H1 (cell line): ENCODE measurements at regions not wholly inside any gene's neighbourhood (a gene's known extent, or its start where the extent isn't known, plus 50 kb on each side); places are given as distances from the start of the nearest gene placed in this dataset.

ENCODE experiments used
- BRCA1 ChIP-seq: IDR thresholded peaks from 2 replicates; pipeline ENCODE4 v1.6.1; 2012; ENCODE audit warnings: low read depth, low read length, improper control_type of control experiment
- HDAC2 ChIP-seq, 2 experiments: fragments of 300-600 bp in 1 of 2; sonication (generic) in 1 of 2; IDR thresholded peaks; 2 replicates each; pipeline ENCODE4 v1.6.1; 2011 to 2012; ENCODE audit warnings: low read depth in 2 of 2, low read length in 2 of 2, mild to moderate bottlenecking in 2 of 2, moderate library complexity in 2 of 2, borderline replicate concordance in 1 of 2, inconsistent platforms in 1 of 2
- JUN ChIP-seq: IDR thresholded peaks from 2 replicates; pipeline ENCODE4 v1.6.1; 2011; ENCODE audit warnings: low read depth, mild to moderate bottlenecking, improper control_type of control experiment, low read length
- POLR2A ChIP-seq, 2 experiments: IDR thresholded peaks; 1 replicate in 1 of 2; 2 replicates in 1 of 2; pipeline ENCODE4 v1.6.1; 2011; ENCODE audit warnings: low read depth in 2 of 2, low read length in 2 of 2, mild to moderate bottlenecking in 2 of 2; ENCODE audit errors: control extremely low read depth in 1 of 2
- RAD21 ChIP-seq, 2 experiments: IDR thresholded peaks in 1 of 2; conservative IDR thresholded peaks in 1 of 2; 2 replicates each; pipeline ENCODE4 v1.6.1; 2011; ENCODE audit warnings: low read depth in 2 of 2, low read length in 2 of 2, improper control_type of control experiment in 1 of 2, inconsistent platforms in 1 of 2, mild to moderate bottlenecking in 1 of 2, moderate library complexity in 1 of 2
- SIN3A ChIP-seq, 2 experiments: IDR thresholded peaks in 1 of 2; conservative IDR thresholded peaks in 1 of 2; 2 replicates each; pipeline ENCODE4 v1.6.1; 2011 to 2012; ENCODE audit warnings: low read length in 2 of 2, improper control_type of control experiment in 1 of 2, low read depth in 1 of 2, mild to moderate bottlenecking in 1 of 2
- SUZ12 ChIP-seq: fragments of 200-600 bp; sonication (generic); IDR thresholded peaks from 2 replicates; pipeline ENCODE4 v1.6.1; 2012; ENCODE audit warnings: mild to moderate bottlenecking, inconsistent platforms, low read length, moderate library complexity, mixed read lengths
- TAF1 ChIP-seq: IDR thresholded peaks from 2 replicates; pipeline ENCODE4 v1.6.1; 2011; ENCODE audit warnings: mild to moderate bottlenecking, low read depth, low read length
- TF ChIP-seq, protein P1 (sequence below): IDR thresholded peaks from 2 replicates; pipeline ENCODE4 v1.6.1; 2011; ENCODE audit warnings: low read depth, mild to moderate bottlenecking, low read length; ENCODE audit not compliant: insufficient read depth
- TF ChIP-seq, protein P2 (sequence below): IDR thresholded peaks from 2 replicates; pipeline ENCODE4 v1.6.1; 2012; ENCODE audit warnings: inconsistent platforms
- TF ChIP-seq, protein P3 (sequence below), 3 experiments: IDR thresholded peaks; 1 replicate in 2 of 3; 2 replicates in 1 of 3; pipeline versions ENCODE4 v1.5.1 to v1.6.1; 2011; ENCODE audit warnings: low read length in 3 of 3, mild to moderate bottlenecking in 3 of 3, inconsistent platforms in 2 of 3, low read depth in 1 of 3, moderate library complexity in 1 of 3; ENCODE audit not compliant: insufficient read depth in 1 of 3; ENCODE audit errors: control extremely low read depth in 1 of 3

DNA sequence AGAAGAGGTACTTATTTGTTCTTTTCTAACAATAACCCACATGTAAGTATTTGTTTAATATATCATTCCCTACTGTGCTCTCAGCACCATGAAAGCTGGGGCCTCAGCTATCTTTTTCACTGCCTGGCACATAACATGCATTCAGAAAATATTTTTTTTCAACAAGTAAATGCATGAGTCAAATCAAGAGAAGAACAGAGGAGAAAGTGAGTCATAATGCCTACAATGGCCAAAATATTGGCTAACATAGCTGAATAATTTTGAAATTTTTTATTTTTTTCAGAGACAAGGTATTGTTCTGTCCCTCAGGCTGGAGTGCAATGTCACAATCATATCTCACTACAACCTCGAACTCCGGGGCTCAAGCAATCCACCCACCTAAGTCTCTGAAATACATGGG lies 252.2 kb upstream of the ADAMTS5 start:
- TF ChIP-seq, protein P1, sequence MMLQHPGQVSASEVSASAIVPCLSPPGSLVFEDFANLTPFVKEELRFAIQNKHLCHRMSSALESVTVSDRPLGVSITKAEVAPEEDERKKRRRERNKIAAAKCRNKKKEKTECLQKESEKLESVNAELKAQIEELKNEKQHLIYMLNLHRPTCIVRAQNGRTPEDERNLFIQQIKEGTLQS: no peak
- TF ChIP-seq BRCA1 (no peak), RAD21 (IDR thresholded peaks at IDR 0.05 in 1 of 2, conservative IDR thresholded peaks at IDR 0.05 in 1 of 2; ENCODE audit: low read depth in 2 of 2, low read length in 2 of 2) (no peak), TAF1 (no peak), HDAC2 (IDR thresholded peaks at IDR 0.05; ENCODE audit: borderline replicate concordance in 1 of 2, low read depth in 2 of 2, low read length in 2 of 2) (no peak), SUZ12 (no peak), JUN (no peak), POLR2A (IDR thresholded peaks at IDR 0.05; ENCODE audit: control extremely low read depth in 1 of 2, low read depth in 2 of 2, low read length in 2 of 2) (no peak), SIN3A (conservative IDR thresholded peaks at IDR 0.05 in 1 of 2, IDR thresholded peaks at IDR 0.05 in 1 of 2; ENCODE audit: low read depth in 1 of 2, low read length in 2 of 2) (no peak)
- TF ChIP-seq, protein P2, sequence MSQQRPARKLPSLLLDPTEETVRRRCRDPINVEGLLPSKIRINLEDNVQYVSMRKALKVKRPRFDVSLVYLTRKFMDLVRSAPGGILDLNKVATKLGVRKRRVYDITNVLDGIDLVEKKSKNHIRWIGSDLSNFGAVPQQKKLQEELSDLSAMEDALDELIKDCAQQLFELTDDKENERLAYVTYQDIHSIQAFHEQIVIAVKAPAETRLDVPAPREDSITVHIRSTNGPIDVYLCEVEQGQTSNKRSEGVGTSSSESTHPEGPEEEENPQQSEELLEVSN: no peak
- TF ChIP-seq, protein P3, sequence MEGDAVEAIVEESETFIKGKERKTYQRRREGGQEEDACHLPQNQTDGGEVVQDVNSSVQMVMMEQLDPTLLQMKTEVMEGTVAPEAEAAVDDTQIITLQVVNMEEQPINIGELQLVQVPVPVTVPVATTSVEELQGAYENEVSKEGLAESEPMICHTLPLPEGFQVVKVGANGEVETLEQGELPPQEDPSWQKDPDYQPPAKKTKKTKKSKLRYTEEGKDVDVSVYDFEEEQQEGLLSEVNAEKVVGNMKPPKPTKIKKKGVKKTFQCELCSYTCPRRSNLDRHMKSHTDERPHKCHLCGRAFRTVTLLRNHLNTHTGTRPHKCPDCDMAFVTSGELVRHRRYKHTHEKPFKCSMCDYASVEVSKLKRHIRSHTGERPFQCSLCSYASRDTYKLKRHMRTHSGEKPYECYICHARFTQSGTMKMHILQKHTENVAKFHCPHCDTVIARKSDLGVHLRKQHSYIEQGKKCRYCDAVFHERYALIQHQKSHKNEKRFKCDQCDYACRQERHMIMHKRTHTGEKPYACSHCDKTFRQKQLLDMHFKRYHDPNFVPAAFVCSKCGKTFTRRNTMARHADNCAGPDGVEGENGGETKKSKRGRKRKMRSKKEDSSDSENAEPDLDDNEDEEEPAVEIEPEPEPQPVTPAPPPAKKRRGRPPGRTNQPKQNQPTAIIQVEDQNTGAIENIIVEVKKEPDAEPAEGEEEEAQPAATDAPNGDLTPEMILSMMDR (IDR thresholded peaks at IDR 0.05; ENCODE audit: control extremely low read depth in 1 of 3, insufficient read depth in 1 of 3, low read depth in 1 of 3, low read length in 3 of 3): no peak
